K562 (cell line): ENCODE measurements at regions not wholly inside any gene's neighbourhood (a gene's known extent, or its start where the extent isn't known, plus 50 kb on each side); places are given as distances from the start of the nearest gene placed in this dataset.
A peak's percentile ranks its signal among the peaks of the same experiment; 100 is the strongest.

Source experiments
- ATAC-seq: fragments of 200-7000 bp; cut with Tn5 transposase; 3 replicates; pipeline ENCODE4 v1.9.1; 2020; ENCODE audit warnings: moderate library complexity
- BruUV-seq: library from RNA; stranded (reverse); fragments of 400-500 nt; replicated peaks from 2 replicates; lab custom pipeline; 2021; lab: Mats Ljungman, UMichigan
- CTCF ChIA-PET: fragments of 300-600 bp; formaldehyde crosslinking; extraction: SDS; loops from one replicate; lab custom pipeline; 2021; ENCODE audit warnings: low intra/inter-chr PET ratio; lab: Yijun Ruan, JAX
- POLR2A ChIA-PET: fragments of 300-600, 350-650 bp; sonication (Branson Sonifier 250); formaldehyde crosslinking; extraction: SDS; loops from one replicate; lab custom pipeline; 2021; ENCODE audit warnings: antibody characterized with exemption, inconsistent platforms; lab: Yijun Ruan, JAX
- DNase-seq, 4 experiments: peaks; one replicate each; pipeline versions ENCODE4 v3.0.0 to v3.0.0-alpha.2; 2011 to 2018; ENCODE audit warnings: low spot score in 3 of 4, mixed read lengths in 3 of 4; ENCODE audit errors: extremely low read depth in 1 of 4
- FAIRE-seq: peaks from 2 replicates; lab custom pipeline; 2011; peaks lifted over from hg19 to GRCh38; lab: Jason Lieb, UNC
- H2AFZ ChIP-seq: 2 replicates; pipeline ENCODE4 v1.6.0; 2011; ENCODE audit warnings: low read depth, low read length, control low read depth, inconsistent platforms
- H3K27ac ChIP-seq: fragments of 200-600 bp; 3 replicates; pipeline ENCODE4 v1.8.0; 2011; ENCODE audit warnings: low read depth, mild to moderate bottlenecking, control low read depth, inconsistent platforms, low read length, moderate library complexity, mixed read lengths; ENCODE audit errors: extremely low read depth
- H3K27me3 ChIP-seq, 2 experiments: fragments of 300-600 bp in 1 of 2; 2 replicates in 1 of 2; 3 replicates in 1 of 2; pipeline versions ENCODE4 v1.6.0 to v1.8.0; 2011; ENCODE audit warnings: inconsistent platforms in 2 of 2, low read length in 2 of 2, mild to moderate bottlenecking in 1 of 2, mixed read lengths in 1 of 2, moderate library complexity in 1 of 2; ENCODE audit not compliant: control insufficient read depth in 2 of 2, insufficient read depth in 2 of 2
- H3K36me3 ChIP-seq: fragments of 300-600 bp; 3 replicates; pipeline ENCODE4 v1.8.0; 2011; ENCODE audit warnings: mild to moderate bottlenecking, low read length, inconsistent platforms; ENCODE audit not compliant: control insufficient read depth, insufficient read depth
- H3K4me1 ChIP-seq, 2 experiments: fragments of 200-600 bp in 1 of 2; replicated peaks in 1 of 2; 2 replicates in 1 of 2; 3 replicates in 1 of 2; pipeline versions ENCODE4 v1.5.1 to v1.8.0; 2011; ENCODE audit warnings: inconsistent platforms in 2 of 2, low read length in 2 of 2, mild to moderate bottlenecking in 1 of 2, mixed read lengths in 1 of 2, moderate library complexity in 1 of 2; ENCODE audit not compliant: control insufficient read depth in 2 of 2, insufficient read depth in 2 of 2
- H3K4me2 ChIP-seq: 2 replicates; pipeline ENCODE4 v1.6.1; 2011; ENCODE audit warnings: low read length, control low read depth, inconsistent platforms, mixed read lengths; ENCODE audit not compliant: insufficient read depth
- H3K4me3 ChIP-seq: fragments of 200-600 bp; sonication (generic), shearing (Covaris generic); 2 replicates; pipeline ENCODE4 v1.5.1; 2016; ENCODE audit warnings: control low read depth, inconsistent platforms
- H3K79me2 ChIP-seq: fragments of 200-600 bp; 3 replicates; pipeline ENCODE4 v1.8.0; 2011; ENCODE audit warnings: low read length, inconsistent platforms; ENCODE audit not compliant: control insufficient read depth, insufficient read depth
- H3K9ac ChIP-seq, 2 experiments: 2 replicates each; pipeline versions ENCODE4 v1.6.0 to v1.6.1; 2011; ENCODE audit warnings: low read depth in 2 of 2, low read length in 2 of 2, control low read depth in 1 of 2, inconsistent platforms in 1 of 2, mild to moderate bottlenecking in 1 of 2, mixed read lengths in 1 of 2; ENCODE audit not compliant: insufficient read depth in 1 of 2
- H3K9me1 ChIP-seq: one replicate; pipeline ENCODE4 v1.6.0; 2011; ENCODE audit warnings: inconsistent platforms, mild to moderate bottlenecking, low read length, moderate library complexity; ENCODE audit not compliant: control insufficient read depth, insufficient read depth
- H3K9me3 ChIP-seq: replicated peaks from 2 replicates; pipeline ENCODE4 v1.5.1; 2011; ENCODE audit warnings: low read depth, low read length, inconsistent platforms; ENCODE audit not compliant: control insufficient read depth, insufficient read depth
- H4K20me1 ChIP-seq: replicated peaks from 2 replicates; pipeline ENCODE4 v1.6.1; 2011; ENCODE audit warnings: low read length, inconsistent platforms, mixed read lengths; ENCODE audit not compliant: control insufficient read depth, insufficient read depth
- CTBP1 ChIP-seq: fragments of 450-650 bp; IDR thresholded peaks from 2 replicates; pipeline ENCODE4 v1.6.1; 2016; ENCODE audit warnings: borderline replicate concordance
- KLF16 ChIP-seq: IDR thresholded peaks from 2 replicates; pipeline ENCODE4 v1.6.1; 2016; ENCODE audit warnings: antibody characterized with exemption
- MAFK ChIP-seq: IDR thresholded peaks from 2 replicates; pipeline ENCODE4 v1.6.1; 2011; ENCODE audit warnings: low read length, improper control_type of control experiment
- SP1 ChIP-seq: sonication (generic); formaldehyde crosslinking; IDR thresholded peaks from 2 replicates; pipeline ENCODE4 v1.8.1; 2022; ENCODE audit warnings: mild to moderate bottlenecking, missing genetic modification reagents
- TCF7 ChIP-seq: sonication (generic); IDR thresholded peaks from 2 replicates; pipeline ENCODE4 v1.6.1; 2016; ENCODE audit warnings: antibody characterized with exemption, borderline replicate concordance
- WHSC1 ChIP-seq: IDR thresholded peaks from one replicate; pipeline ENCODE4 v1.6.1; 2012; ENCODE audit warnings: low read length, control low read depth, inconsistent platforms
- ZNF644 ChIP-seq: fragments of 200-800 bp; sonication (Bioruptor generic); IDR thresholded peaks from 2 replicates; pipeline ENCODE4 v1.6.1; 2016; ENCODE audit warnings: low read depth, missing genetic modification characterization, missing compliant biosample characterization
- ZNF785 ChIP-seq: fragments of 250-450 bp; sonication (Bioruptor Pico); IDR thresholded peaks from 2 replicates; pipeline ENCODE4 v1.4.0; 2020; ENCODE audit warnings: mild to moderate bottlenecking
- WGBS: fragments of 100-300 bp; shearing (Covaris generic); methylation state at CpG from one replicate; pipeline ENCODE4 v1.1.6; 2016; ENCODE audit warnings: low coverage, mixed read lengths; ENCODE audit not compliant: insufficient coverage; ENCODE audit errors: missing lambda C conversion rate; 5-methylcytosine and 5-hydroxymethylcytosine counted together
- in situ Hi-C: fragments of 300-500 bp; cut with MboI; formaldehyde crosslinking; loops from 4 replicates; pipeline ENCODE4 v1.15.0; 2018; ENCODE audit warnings: inconsistent platforms, mixed read lengths
- intact Hi-C: fragments of 100-400 bp; cut with micrococcal nuclease; formaldehyde crosslinking; loops from 2 replicates; pipeline ENCODE4 v1.14.2; 2022

DNA sequence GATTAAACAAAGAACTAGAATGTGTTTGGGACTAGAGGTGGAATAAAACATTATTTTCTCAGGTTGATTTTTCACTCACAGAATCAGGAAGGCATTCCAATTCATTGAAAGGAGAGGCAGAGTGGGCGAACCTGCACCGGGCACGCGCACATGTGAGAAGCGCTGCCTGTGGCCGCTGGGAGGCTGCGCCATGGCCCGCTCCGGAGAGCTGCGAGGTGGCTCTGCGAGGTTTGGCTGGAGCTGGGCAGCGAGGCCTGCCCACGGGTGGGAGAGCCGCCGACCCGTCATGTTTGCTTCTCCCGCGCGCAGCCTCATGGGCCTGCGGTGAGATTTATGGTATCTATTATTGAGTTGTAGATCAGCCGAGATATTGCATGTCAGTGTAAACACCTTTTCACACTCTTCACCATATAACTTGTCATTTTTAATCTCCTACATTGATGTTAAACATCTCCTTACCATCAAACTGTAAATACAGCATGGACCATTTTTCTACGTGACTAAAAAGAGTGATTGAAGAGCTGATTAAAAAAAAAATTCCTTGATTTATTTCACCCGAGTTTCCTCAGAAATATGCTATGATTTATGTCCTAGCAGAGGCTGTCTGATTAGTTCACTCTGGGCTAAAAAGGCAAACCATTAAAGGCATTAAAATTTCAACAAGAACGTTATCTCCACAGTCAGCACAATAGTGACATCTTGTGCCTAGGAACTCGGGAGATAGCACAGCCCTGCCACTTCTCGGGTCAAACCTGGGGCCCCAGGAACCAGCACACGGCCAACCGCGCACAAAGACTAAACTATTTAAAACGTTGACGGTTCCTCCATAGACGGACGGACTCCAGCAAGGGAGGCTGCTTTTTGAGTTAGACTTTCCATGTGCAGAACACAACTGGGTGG is 96.6 kb upstream of the RNF32 start (continued):
- TF ChIP-seq KLF16 (peak; percentile 22; the same call in 1 of the 2 replicates), WHSC1 (no peak)
- TF ChIP-seq, all 486 proteins: peak for 18

DNA sequence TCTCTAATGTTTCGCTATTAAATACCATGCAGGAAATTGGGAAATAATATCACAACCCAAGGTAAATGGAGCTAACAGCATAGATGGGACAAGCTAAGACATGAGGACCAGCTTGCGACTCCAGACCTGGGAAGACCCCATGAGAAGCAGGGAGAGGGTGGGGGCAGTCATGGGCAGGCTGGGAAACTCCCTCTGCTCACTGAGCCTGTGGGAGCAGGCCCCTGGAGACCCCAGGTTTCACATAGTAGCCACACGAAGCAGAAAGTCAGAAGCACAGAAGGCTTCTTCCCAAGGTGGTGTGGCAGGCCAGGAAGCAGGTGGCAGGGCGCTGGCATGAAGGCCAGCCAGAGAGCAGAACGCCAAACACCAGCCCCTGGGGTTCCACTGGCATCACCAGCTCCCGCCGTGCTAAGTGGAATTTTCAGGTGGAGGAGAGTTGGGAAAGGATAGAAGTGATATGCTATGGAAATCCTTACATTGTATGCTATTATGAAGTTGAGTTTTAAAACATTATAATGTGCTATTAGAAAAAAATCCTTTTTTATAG is 99.9 kb upstream of the RNF32 start:
- no peak overlapping the region for H3K4me3 ChIP-seq
- H3K27me3 ChIP-seq = peaks cover 21 to 45% of the 10 kb centered on the region in 2 experiments
- no peaks in the 10 kb centered on the region for H4K20me1 ChIP-seq
- in situ Hi-C loops (no loop called here), intact Hi-C loops (loop anchor here (10.0 kb wide), 2 partner anchors 104 to 274 kb away; partner anchors contain the start of gene RNF32)
- no peaks in the 10 kb centered on the region for H3K36me3 ChIP-seq
- no peak overlapping the region for H3K9ac ChIP-seq
- H3K4me1 ChIP-seq = peaks cover 0 to 4% of the 10 kb centered on the region in 2 experiments; a peak in 4 of 5 replicates
- H3K27ac ChIP-seq = no peak overlapping the region
- TF ChIP-seq MAFK (no peak), ZNF644 (tag) (no peak), ZNF785 (CRISPR knock-in tag) (no peak), SP1 (CRISPR knock-in tag) (no peak), CTBP1 (no peak), TCF7 (no peak)
- WGBS = 1% methylated on average over 7 of the region's 7 CpGs
- no peak overlapping the region for H3K4me2 ChIP-seq
- ATAC-seq (no peak), FAIRE-seq (no peak), DNase-seq (no peak)
- H3K79me2 ChIP-seq = no peaks in the 10 kb centered on the region
- H3K9me1 ChIP-seq = no peaks in the 10 kb centered on the region
- ChIA-PET CTCF (no interaction called here), POLR2A (interaction anchor here (0.6 kb wide), 1 partner anchor 1715 kb away, joined by 4 read pairs; no protein-coding TSS in a partner anchor)
- no peaks in the 10 kb centered on the region for H3K9me3 ChIP-seq
- BruUV-seq = no TSS peak
- no peak overlapping the region for H2AFZ ChIP-seq
